GM12801 (cell line): ENCODE measurements at regions not wholly inside any gene's neighbourhood (a gene's known extent, or its start where the extent isn't known, plus 50 kb on each side); places are given as distances from the start of the nearest gene placed in this dataset.

Experiments used
- CTCF ChIP-seq: IDR thresholded peaks from one replicate; pipeline ENCODE4 v1.5.1; 2011; ENCODE audit warnings: control low read depth; ENCODE audit not compliant: insufficient read length; ENCODE audit errors: extremely low read depth

- TF ChIP-seq CTCF: no peak
Observed at GRCh38 chr3:99471353-99472323, 166.8 kb upstream of the COL8A1 start.

GRCh38 chr3:99470841-99471240 is 167.6 kb upstream of the COL8A1 start:
- no peak for TF ChIP-seq CTCF

- TF ChIP-seq CTCF: no peak
Observed at GRCh38 chr3:99468918-99469317, 169.5 kb upstream of the COL8A1 start.

- no peak for TF ChIP-seq CTCF
Observed at GRCh38 chr3:99467420-99467819, 171.0 kb upstream of the COL8A1 start.

- TF ChIP-seq CTCF: no peak
Observed at GRCh38 chr3:99466331-99466730, 172.1 kb upstream of the COL8A1 start.

- no peak for TF ChIP-seq CTCF
Observed at GRCh38 chr3:99458013-99458412, 180.4 kb upstream of the COL8A1 start.

GRCh38 chr3:99442599-99442998 is 195.8 kb upstream of the COL8A1 start:
- no peak for TF ChIP-seq CTCF
